ENCODE measurements at regions not wholly inside any gene's neighbourhood (a gene's known extent, or its start where the extent isn't known, plus 50 kb on each side); places are given as distances from the start of the nearest gene placed in this dataset.

- H3K9ac ChIP-seq (ENCODE audit: insufficient read depth in 1 of 2, low read depth in 2 of 2, low read length in 2 of 2), result no peak overlapping the region
- ChIA-PET CTCF (ENCODE audit: low intra/inter-chr PET ratio) (no interaction called here), POLR2A (no interaction called here)
- H2AFZ ChIP-seq (ENCODE audit: low read depth, low read length), result no peak overlapping the region
- in situ Hi-C loops (cut with MboI), result no loop called here
- H3K36me3 ChIP-seq (ENCODE audit: control insufficient read depth, insufficient read depth, low read length), result no peaks in the 10 kb centered on the region
- no peaks in the 10 kb centered on the region for H3K79me2 ChIP-seq (ENCODE audit: control insufficient read depth, insufficient read depth, low read length)
- no peaks in the 10 kb centered on the region for H3K27me3 ChIP-seq (ENCODE audit: control insufficient read depth in 2 of 2, insufficient read depth in 2 of 2, low read length in 2 of 2)
- no peak for DNase-seq (ENCODE audit: extremely low read depth in 1 of 4, low spot score in 3 of 4)
- no peak for FAIRE-seq
- intact Hi-C loops (cut with micrococcal nuclease), result no loop called here
- H3K9me3 ChIP-seq (replicated peaks; ENCODE audit: control insufficient read depth, insufficient read depth, low read depth, low read length), result peaks cover 3% of the 10 kb centered on the region; the same call in 1 of the 2 replicates
- no TSS peak for BruUV-seq (replicated peaks)
- H3K4me1 ChIP-seq (replicated peaks in 1 of 2; ENCODE audit: control insufficient read depth in 2 of 2, insufficient read depth in 2 of 2, low read length in 2 of 2), result no peaks in the 10 kb centered on the region
- TF ChIP-seq SMAD1 (IDR thresholded peaks at IDR 0.05; ENCODE audit: low read depth, low read length, partially characterized antibody), result no peak
- TF ChIP-seq, protein P1, sequence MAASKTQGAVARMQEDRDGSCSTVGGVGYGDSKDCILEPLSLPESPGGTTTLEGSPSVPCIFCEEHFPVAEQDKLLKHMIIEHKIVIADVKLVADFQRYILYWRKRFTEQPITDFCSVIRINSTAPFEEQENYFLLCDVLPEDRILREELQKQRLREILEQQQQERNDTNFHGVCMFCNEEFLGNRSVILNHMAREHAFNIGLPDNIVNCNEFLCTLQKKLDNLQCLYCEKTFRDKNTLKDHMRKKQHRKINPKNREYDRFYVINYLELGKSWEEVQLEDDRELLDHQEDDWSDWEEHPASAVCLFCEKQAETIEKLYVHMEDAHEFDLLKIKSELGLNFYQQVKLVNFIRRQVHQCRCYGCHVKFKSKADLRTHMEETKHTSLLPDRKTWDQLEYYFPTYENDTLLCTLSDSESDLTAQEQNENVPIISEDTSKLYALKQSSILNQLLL (CRISPR knock-in tag; IDR thresholded peaks at IDR 0.05; ENCODE audit: borderline replicate concordance), result no peak
- no peak for TF ChIP-seq ATF4 (CRISPR knock-in tag; IDR thresholded peaks at IDR 0.05)
- no peak for TF ChIP-seq ZNF232 (CRISPR knock-in tag; IDR thresholded peaks at IDR 0.05)
- no peak for TF ChIP-seq SAFB (IDR thresholded peaks at IDR 0.05; ENCODE audit: borderline replicate concordance, low read depth, low read length)
- no peak for TF ChIP-seq ZNF23 (CRISPR knock-in tag; IDR thresholded peaks at IDR 0.05)
- no peak for TF ChIP-seq HDAC8 (tag; IDR thresholded peaks at IDR 0.05)
- TF ChIP-seq MTF1 (CRISPR knock-in tag; IDR thresholded peaks at IDR 0.05; ENCODE audit: borderline replicate concordance), result no peak
- TF ChIP-seq, protein P2, sequence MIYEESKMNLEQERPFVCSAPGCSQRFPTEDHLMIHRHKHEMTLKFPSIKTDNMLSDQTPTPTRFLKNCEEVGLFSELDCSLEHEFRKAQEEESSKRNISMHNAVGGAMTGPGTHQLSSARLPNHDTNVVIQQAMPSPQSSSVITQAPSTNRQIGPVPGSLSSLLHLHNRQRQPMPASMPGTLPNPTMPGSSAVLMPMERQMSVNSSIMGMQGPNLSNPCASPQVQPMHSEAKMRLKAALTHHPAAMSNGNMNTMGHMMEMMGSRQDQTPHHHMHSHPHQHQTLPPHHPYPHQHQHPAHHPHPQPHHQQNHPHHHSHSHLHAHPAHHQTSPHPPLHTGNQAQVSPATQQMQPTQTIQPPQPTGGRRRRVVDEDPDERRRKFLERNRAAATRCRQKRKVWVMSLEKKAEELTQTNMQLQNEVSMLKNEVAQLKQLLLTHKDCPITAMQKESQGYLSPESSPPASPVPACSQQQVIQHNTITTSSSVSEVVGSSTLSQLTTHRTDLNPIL (CRISPR knock-in tag; IDR thresholded peaks at IDR 0.05), result no peak
- no peak for ATAC-seq
- 0% methylated on average over 4 of the region's 4 CpGs for WGBS (ENCODE audit: insufficient coverage, low coverage, missing lambda C conversion rate)
- H4K20me1 ChIP-seq (replicated peaks; ENCODE audit: control insufficient read depth, insufficient read depth, low read length), result no peaks in the 10 kb centered on the region
- no peak overlapping the region for H3K4me2 ChIP-seq (ENCODE audit: insufficient read depth, low read length)
- H3K4me3 ChIP-seq, result no peak overlapping the region
- no peak overlapping the region for H3K27ac ChIP-seq (ENCODE audit: extremely low read depth, low read depth, low read length)
- no peaks in the 10 kb centered on the region for H3K9me1 ChIP-seq (ENCODE audit: control insufficient read depth, insufficient read depth, low read length)
Observed at GRCh38 chr2:13682540-13683272, 949.8 kb upstream of the LRATD1 start.
